AG09319 (cell line): ENCODE measurements at regions not wholly inside any gene's neighbourhood (a gene's known extent, or its start where the extent isn't known, plus 50 kb on each side); places are given as distances from the start of the nearest gene placed in this dataset.
A peak's percentile ranks its signal among the peaks of the same experiment; 100 is the strongest.
"Not testable (repeated sequence)": the region's sequence is repeated elsewhere in the genome, so short reads cannot be mapped to it uniquely, and the experiment has no call there.

ENCODE experiments used
- DNase-seq: peaks from one replicate; pipeline ENCODE4 v3.0.0-alpha.2; 2010; ENCODE audit warnings: low read depth; ENCODE audit errors: extremely low read depth
- CTCF ChIP-seq: IDR thresholded peaks from 2 replicates; pipeline ENCODE4 v1.5.1; 2011; ENCODE audit warnings: low read depth, mild to moderate bottlenecking, inconsistent platforms, low read length, moderate library complexity

GRCh38 chr6:121594053-121594452 is 158.6 kb downstream of the GJA1 start:
- no peak for DNase-seq
- TF ChIP-seq CTCF: no peak

GRCh38 chr6:121595646-121596045 is 160.2 kb downstream of the GJA1 start:
- no peak for TF ChIP-seq CTCF
- DNase-seq: no peak

GRCh38 chr6:121596441-121596840 is 161.0 kb downstream of the GJA1 start:
- no peak for DNase-seq
- TF ChIP-seq CTCF: no peak

- TF ChIP-seq CTCF: no peak
- DNase-seq: peak; percentile 54
Measured at GRCh38 chr6:121597654-121598053, 162.2 kb downstream of the GJA1 start.

GRCh38 chr6:121599331-121599730 is 163.9 kb downstream of the GJA1 start:
- DNase-seq: not testable (repeated sequence)

- no peak for TF ChIP-seq CTCF
- DNase-seq: no peak
Measured at GRCh38 chr6:121600389-121601168, 165.1 kb downstream of the GJA1 start.

GRCh38 chr6:121603486-121603885 is 168.0 kb downstream of the GJA1 start:
- no peak for DNase-seq
- no peak for TF ChIP-seq CTCF

GRCh38 chr6:121607721-121608120 is 172.3 kb downstream of the GJA1 start:
- TF ChIP-seq CTCF: no peak

More at GRCh38 chr6:121607721-121608120, 172.3 kb downstream of the GJA1 start:
- no peak for DNase-seq
